H1 (cell line): ENCODE measurements at regions not wholly inside any gene's neighbourhood (a gene's known extent, or its start where the extent isn't known, plus 50 kb on each side); places are given as distances from the start of the nearest gene placed in this dataset.

Experiments used
- BRCA1 ChIP-seq: IDR thresholded peaks from 2 replicates; pipeline ENCODE4 v1.6.1; 2012; ENCODE audit warnings: low read depth, low read length, improper control_type of control experiment
- CREB1 ChIP-seq: IDR thresholded peaks from 2 replicates; pipeline ENCODE4 v1.6.1; 2012; ENCODE audit warnings: inconsistent platforms
- FOSL1 ChIP-seq: IDR thresholded peaks from 2 replicates; pipeline ENCODE4 v1.6.1; 2011; ENCODE audit warnings: mild to moderate bottlenecking, low read depth, low read length, moderate library complexity; ENCODE audit not compliant: insufficient read depth
- MAFK ChIP-seq: IDR thresholded peaks from 2 replicates; pipeline ENCODE4 v1.6.1; 2012; ENCODE audit warnings: low read depth, mild to moderate bottlenecking, improper control_type of control experiment, low read length
- POLR2AphosphoS5 ChIP-seq: IDR thresholded peaks from 2 replicates; pipeline ENCODE4 v1.6.1; 2011; ENCODE audit warnings: low read depth, low read length
- RFX5 ChIP-seq: IDR thresholded peaks from 2 replicates; pipeline ENCODE4 v1.6.1; 2011; ENCODE audit warnings: low read depth, low read length, improper control_type of control experiment, borderline replicate concordance
- SAP30 ChIP-seq: fragments of 300-600 bp; sonication (generic); IDR thresholded peaks from 2 replicates; pipeline ENCODE4 v1.7.1; 2012; ENCODE audit warnings: low read length, moderate library complexity, mild to moderate bottlenecking, inconsistent platforms; ENCODE audit not compliant: insufficient read depth, insufficient replicate concordance
- SRF ChIP-seq: IDR thresholded peaks from 2 replicates; pipeline ENCODE4 v1.6.1; 2011; ENCODE audit warnings: mild to moderate bottlenecking, low read depth, low read length, moderate library complexity
- TAF1 ChIP-seq: IDR thresholded peaks from 2 replicates; pipeline ENCODE4 v1.6.1; 2011; ENCODE audit warnings: mild to moderate bottlenecking, low read depth, low read length
- TF ChIP-seq, protein P1 (sequence below): fragments of 300-600 bp; sonication (generic); IDR thresholded peaks from 2 replicates; pipeline ENCODE4 v1.7.1; 2012; ENCODE audit warnings: low read length, moderate library complexity, mild to moderate bottlenecking, inconsistent platforms; ENCODE audit not compliant: insufficient replicate concordance

DNA sequence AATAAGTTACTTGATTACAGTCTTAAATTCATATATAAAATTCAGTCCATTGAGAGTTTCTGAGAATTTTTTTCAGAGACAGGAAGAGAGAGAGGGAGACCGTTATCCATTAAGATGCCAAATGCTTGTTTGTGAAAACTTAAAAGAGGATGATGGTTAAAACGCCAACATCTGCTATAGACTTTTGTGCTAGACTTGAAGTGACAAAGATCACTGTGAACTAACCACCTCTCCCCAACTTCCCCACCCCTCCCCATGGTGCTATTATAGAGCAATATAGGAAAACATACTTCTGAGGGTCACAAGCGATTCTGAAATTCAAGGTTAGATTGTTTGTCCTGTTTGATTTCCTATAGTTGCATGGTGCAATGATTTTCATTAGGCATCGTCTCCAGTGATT is 440.8 kb downstream of the RMST start (continued):
- TF ChIP-seq, protein P1, sequence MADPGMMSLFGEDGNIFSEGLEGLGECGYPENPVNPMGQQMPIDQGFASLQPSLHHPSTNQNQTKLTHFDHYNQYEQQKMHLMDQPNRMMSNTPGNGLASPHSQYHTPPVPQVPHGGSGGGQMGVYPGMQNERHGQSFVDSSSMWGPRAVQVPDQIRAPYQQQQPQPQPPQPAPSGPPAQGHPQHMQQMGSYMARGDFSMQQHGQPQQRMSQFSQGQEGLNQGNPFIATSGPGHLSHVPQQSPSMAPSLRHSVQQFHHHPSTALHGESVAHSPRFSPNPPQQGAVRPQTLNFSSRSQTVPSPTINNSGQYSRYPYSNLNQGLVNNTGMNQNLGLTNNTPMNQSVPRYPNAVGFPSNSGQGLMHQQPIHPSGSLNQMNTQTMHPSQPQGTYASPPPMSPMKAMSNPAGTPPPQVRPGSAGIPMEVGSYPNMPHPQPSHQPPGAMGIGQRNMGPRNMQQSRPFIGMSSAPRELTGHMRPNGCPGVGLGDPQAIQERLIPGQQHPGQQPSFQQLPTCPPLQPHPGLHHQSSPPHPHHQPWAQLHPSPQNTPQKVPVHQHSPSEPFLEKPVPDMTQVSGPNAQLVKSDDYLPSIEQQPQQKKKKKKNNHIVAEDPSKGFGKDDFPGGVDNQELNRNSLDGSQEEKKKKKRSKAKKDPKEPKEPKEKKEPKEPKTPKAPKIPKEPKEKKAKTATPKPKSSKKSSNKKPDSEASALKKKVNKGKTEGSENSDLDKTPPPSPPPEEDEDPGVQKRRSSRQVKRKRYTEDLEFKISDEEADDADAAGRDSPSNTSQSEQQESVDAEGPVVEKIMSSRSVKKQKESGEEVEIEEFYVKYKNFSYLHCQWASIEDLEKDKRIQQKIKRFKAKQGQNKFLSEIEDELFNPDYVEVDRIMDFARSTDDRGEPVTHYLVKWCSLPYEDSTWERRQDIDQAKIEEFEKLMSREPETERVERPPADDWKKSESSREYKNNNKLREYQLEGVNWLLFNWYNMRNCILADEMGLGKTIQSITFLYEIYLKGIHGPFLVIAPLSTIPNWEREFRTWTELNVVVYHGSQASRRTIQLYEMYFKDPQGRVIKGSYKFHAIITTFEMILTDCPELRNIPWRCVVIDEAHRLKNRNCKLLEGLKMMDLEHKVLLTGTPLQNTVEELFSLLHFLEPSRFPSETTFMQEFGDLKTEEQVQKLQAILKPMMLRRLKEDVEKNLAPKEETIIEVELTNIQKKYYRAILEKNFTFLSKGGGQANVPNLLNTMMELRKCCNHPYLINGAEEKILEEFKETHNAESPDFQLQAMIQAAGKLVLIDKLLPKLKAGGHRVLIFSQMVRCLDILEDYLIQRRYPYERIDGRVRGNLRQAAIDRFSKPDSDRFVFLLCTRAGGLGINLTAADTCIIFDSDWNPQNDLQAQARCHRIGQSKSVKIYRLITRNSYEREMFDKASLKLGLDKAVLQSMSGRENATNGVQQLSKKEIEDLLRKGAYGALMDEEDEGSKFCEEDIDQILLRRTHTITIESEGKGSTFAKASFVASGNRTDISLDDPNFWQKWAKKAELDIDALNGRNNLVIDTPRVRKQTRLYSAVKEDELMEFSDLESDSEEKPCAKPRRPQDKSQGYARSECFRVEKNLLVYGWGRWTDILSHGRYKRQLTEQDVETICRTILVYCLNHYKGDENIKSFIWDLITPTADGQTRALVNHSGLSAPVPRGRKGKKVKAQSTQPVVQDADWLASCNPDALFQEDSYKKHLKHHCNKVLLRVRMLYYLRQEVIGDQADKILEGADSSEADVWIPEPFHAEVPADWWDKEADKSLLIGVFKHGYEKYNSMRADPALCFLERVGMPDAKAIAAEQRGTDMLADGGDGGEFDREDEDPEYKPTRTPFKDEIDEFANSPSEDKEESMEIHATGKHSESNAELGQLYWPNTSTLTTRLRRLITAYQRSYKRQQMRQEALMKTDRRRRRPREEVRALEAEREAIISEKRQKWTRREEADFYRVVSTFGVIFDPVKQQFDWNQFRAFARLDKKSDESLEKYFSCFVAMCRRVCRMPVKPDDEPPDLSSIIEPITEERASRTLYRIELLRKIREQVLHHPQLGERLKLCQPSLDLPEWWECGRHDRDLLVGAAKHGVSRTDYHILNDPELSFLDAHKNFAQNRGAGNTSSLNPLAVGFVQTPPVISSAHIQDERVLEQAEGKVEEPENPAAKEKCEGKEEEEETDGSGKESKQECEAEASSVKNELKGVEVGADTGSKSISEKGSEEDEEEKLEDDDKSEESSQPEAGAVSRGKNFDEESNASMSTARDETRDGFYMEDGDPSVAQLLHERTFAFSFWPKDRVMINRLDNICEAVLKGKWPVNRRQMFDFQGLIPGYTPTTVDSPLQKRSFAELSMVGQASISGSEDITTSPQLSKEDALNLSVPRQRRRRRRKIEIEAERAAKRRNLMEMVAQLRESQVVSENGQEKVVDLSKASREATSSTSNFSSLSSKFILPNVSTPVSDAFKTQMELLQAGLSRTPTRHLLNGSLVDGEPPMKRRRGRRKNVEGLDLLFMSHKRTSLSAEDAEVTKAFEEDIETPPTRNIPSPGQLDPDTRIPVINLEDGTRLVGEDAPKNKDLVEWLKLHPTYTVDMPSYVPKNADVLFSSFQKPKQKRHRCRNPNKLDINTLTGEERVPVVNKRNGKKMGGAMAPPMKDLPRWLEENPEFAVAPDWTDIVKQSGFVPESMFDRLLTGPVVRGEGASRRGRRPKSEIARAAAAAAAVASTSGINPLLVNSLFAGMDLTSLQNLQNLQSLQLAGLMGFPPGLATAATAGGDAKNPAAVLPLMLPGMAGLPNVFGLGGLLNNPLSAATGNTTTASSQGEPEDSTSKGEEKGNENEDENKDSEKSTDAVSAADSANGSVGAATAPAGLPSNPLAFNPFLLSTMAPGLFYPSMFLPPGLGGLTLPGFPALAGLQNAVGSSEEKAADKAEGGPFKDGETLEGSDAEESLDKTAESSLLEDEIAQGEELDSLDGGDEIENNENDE = no peak
- no peak for TF ChIP-seq BRCA1
- no peak for TF ChIP-seq MAFK
- TF ChIP-seq SRF = no peak
- no peak for TF ChIP-seq SAP30
- TF ChIP-seq FOSL1 = no peak
- no peak for TF ChIP-seq RFX5
- TF ChIP-seq POLR2AphosphoS5 = no peak
- TF ChIP-seq TAF1 = no peak
- TF ChIP-seq CREB1 = no peak
- TF ChIP-seq, all 59 proteins: peak for 0
